Panc1 (cell line): ENCODE measurements at regions not wholly inside any gene's neighbourhood (a gene's known extent, or its start where the extent isn't known, plus 50 kb on each side); places are given as distances from the start of the nearest gene placed in this dataset.

Experiments used
- ATAC-seq: fragments of 200-7000 bp; cut with Tn5 transposase; 2 replicates; pipeline ENCODE4 v1.9.1; 2020; ENCODE audit warnings: mild to moderate bottlenecking, moderate library complexity
- BruUV-seq: library from RNA; stranded (reverse); fragments of 400-500 nt; replicated peaks from 2 replicates; lab custom pipeline; 2021; lab: Mats Ljungman, UMichigan
- CTCF ChIA-PET: fragments of 300-600 bp; sonication (Branson Sonifier 250); formaldehyde crosslinking; loops from one replicate; lab custom pipeline; 2022; ENCODE audit warnings: antibody characterized with exemption; lab: Charles Lee
- POLR2A ChIA-PET: fragments of 300-600 bp; sonication (Branson Sonifier 250); formaldehyde crosslinking; loops from one replicate; lab custom pipeline; 2022; ENCODE audit warnings: antibody characterized with exemption; lab: Charles Lee
- DNase-seq: peaks from one replicate; pipeline ENCODE4 v3.0.0-alpha.2; 2010; ENCODE audit warnings: low read depth, low spot score
- H3K27ac ChIP-seq: 2 replicates; pipeline ENCODE4 v1.5.1; 2011; ENCODE audit warnings: mild to moderate bottlenecking, low read length, inconsistent platforms
- H3K27me3 ChIP-seq: fragments of 200-500 bp; sonication (Bioruptor generic); 2 replicates; pipeline ENCODE4 v1.6.0; 2014; ENCODE audit warnings: low read length, inconsistent platforms; ENCODE audit not compliant: control insufficient read depth, insufficient read depth
- H3K36me3 ChIP-seq: fragments of 200-500 bp; sonication (Bioruptor generic); 2 replicates; pipeline ENCODE4 v1.5.1; 2014; ENCODE audit warnings: inconsistent platforms, mild to moderate bottlenecking, low read length, moderate library complexity; ENCODE audit not compliant: control insufficient read depth, insufficient read depth
- H3K4me1 ChIP-seq: 2 replicates; pipeline ENCODE4 v1.5.1; 2011; ENCODE audit warnings: inconsistent platforms, mild to moderate bottlenecking, low read length, moderate library complexity; ENCODE audit not compliant: control insufficient read depth, insufficient read depth
- H3K4me3 ChIP-seq, 2 experiments: 2 replicates each; pipeline ENCODE4 v1.5.1; 2011 to 2012; ENCODE audit warnings: low read depth in 2 of 2, low read length in 2 of 2, mild to moderate bottlenecking in 2 of 2, inconsistent platforms in 1 of 2, moderate library complexity in 1 of 2
- H3K9me3 ChIP-seq: fragments of 200-500 bp; sonication (Bioruptor generic); 2 replicates; pipeline ENCODE4 v1.5.1; 2014; ENCODE audit warnings: low read depth, mild to moderate bottlenecking, inconsistent platforms, low read length, moderate library complexity; ENCODE audit not compliant: control insufficient read depth, insufficient read depth
- CTCF ChIP-seq: fragments of 450-650 bp; IDR thresholded peaks from 2 replicates; pipeline ENCODE4 v1.5.1; 2017; ENCODE audit warnings: mild to moderate bottlenecking
- POLR2AphosphoS5 ChIP-seq: IDR thresholded peaks from 2 replicates; pipeline ENCODE4 v1.6.1; 2012; ENCODE audit warnings: mild to moderate bottlenecking, low read depth, low read length, moderate library complexity
- REST ChIP-seq, 2 experiments: IDR thresholded peaks; 2 replicates each; pipeline ENCODE4 v1.6.1; 2011 to 2012; ENCODE audit warnings: low read depth in 2 of 2, control low read depth in 1 of 2, low read length in 1 of 2, mild to moderate bottlenecking in 1 of 2, moderate library complexity in 1 of 2; ENCODE audit not compliant: insufficient read depth in 1 of 2
- SIN3A ChIP-seq: IDR thresholded peaks from 2 replicates; pipeline ENCODE4 v1.6.1; 2012; ENCODE audit warnings: low read depth, mild to moderate bottlenecking, low read length, moderate library complexity, borderline replicate concordance; ENCODE audit not compliant: insufficient read depth
- TCF7L2 ChIP-seq: IDR thresholded peaks from 2 replicates; pipeline ENCODE4 v1.6.1; 2011; ENCODE audit warnings: mild to moderate bottlenecking, low read depth, low read length, inconsistent platforms
- in situ Hi-C: cut with HindIII; loops from 2 replicates; pipeline ENCODE4 v1.10.0; 2016; ENCODE audit warnings: low sequenced_read_pairs, low pct_unique_long_range_greater_than_20kb
- intact Hi-C: fragments of 100-400 bp; cut with micrococcal nuclease; formaldehyde crosslinking; loops from one replicate; pipeline ENCODE4 v1.10.0; 2022; ENCODE audit not compliant: unreplicated experiment

DNA sequence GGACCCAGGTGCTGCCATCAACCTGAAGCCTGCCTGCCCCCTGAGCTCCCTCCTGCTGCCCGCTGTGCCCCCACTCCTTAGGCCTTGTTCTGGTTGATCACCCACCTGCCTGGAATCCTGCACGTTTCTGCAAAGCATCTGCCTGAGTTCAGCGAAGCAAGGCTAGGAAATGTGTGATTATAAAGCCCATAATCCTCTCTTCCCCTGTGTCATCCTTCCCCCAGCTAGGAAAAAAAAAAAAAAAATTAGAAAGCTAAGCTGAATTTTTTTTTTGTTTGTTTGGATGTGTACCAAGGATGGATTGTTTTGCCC is 93.2 kb downstream of the FOXA2 start:
- Histone ChIP-seq H3K4me3 (no peak overlapping the region), H3K4me1 (peaks cover 12% of the 10 kb centered on the region), H3K36me3 (no peaks in the 10 kb centered on the region), H3K27me3 (no peaks in the 10 kb centered on the region), H3K9me3 (no peaks in the 10 kb centered on the region), H3K27ac (no peak overlapping the region)
- intact Hi-C loops (loop anchor here (5.0 kb wide), 1 partner anchor 154 kb away; no protein-coding TSS in a partner anchor), in situ Hi-C loops (no loop called here)
- ATAC-seq, result no peak
- TF ChIP-seq POLR2AphosphoS5, result no peak
- no peak for TF ChIP-seq REST (IDR thresholded peaks at IDR 0.05; ENCODE audit: insufficient read depth in 1 of 2, low read depth in 2 of 2, low read length in 1 of 2)
- BruUV-seq, result no TSS peak
- CTCF ChIA-PET, result interaction anchor here (1.0 to 1.1 kb wide), 2 partner anchors 38 to 96 kb away, joined by 4 to 6 read pairs; no protein-coding TSS in a partner anchor
- POLR2A ChIA-PET, result no interaction called here
- DNase-seq, result no peak

DNA sequence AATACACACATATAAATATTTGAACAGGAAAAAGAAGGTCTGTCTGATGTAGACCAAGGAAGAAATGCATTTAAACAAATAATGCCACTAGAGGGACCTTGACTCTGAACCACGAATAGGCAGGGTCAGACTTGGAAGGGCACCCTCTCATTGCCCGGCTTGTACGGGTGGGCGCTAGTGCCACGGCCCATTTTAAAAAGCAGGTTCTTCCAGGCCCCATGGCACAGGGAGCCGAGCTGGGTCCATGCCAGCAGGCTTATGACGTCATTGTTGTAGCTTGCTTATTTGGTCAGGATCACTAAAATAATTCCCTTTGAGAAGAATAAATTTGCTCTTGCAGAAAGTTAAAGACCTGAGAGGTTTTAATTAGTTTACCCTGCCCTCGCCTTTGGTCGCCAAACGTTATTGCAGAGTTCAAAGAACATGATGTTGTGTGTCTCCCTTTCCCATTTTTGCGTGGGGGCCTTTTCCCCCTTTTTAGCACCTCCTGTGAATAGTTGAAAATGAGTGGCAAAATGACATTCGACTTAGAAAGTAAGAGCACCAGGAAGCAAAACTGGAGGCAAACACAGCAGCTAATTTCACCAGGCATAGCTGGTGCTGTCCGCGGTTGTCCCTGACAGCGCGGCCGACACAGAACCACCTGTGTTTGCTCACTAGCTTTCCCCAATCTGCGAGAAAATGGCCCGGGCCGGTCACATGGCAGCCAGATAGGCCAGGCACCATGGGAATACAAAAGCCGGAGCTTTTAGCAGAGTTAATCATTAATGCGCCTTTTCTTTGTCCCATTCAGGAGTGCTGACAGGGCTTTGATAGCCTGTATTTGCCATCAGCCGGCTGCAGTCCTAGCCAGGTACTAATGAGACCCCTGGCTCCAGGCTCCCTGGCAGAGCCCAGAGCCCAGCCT is 93.8 kb downstream of the FOXA2 start:
- no peaks in the 10 kb centered on the region for H3K36me3 ChIP-seq
- BruUV-seq, result no TSS peak
- DNase-seq, result no peak
- no peak for TF ChIP-seq TCF7L2
- peak; percentile 51 for TF ChIP-seq CTCF
- CTCF ChIA-PET, result interaction anchor here (1.0 to 1.6 kb wide), 3 partner anchors 17 to 96 kb away, joined by 4 to 6 read pairs (median 4); no protein-coding TSS in a partner anchor
- in situ Hi-C loops (no loop called here), intact Hi-C loops (loop anchor here (5.0 kb wide), 1 partner anchor 153 kb away; no protein-coding TSS in a partner anchor)
- ATAC-seq, result peak; percentile 89
- H3K27me3 ChIP-seq, result no peaks in the 10 kb centered on the region
- no peak overlapping the region for H3K4me3 ChIP-seq
- H3K9me3 ChIP-seq, result no peaks in the 10 kb centered on the region
- peaks cover 12% of the 10 kb centered on the region for H3K4me1 ChIP-seq
- POLR2A ChIA-PET, result no interaction called here
- H3K27ac ChIP-seq, result peak overlapping the region; percentile 70

DNA sequence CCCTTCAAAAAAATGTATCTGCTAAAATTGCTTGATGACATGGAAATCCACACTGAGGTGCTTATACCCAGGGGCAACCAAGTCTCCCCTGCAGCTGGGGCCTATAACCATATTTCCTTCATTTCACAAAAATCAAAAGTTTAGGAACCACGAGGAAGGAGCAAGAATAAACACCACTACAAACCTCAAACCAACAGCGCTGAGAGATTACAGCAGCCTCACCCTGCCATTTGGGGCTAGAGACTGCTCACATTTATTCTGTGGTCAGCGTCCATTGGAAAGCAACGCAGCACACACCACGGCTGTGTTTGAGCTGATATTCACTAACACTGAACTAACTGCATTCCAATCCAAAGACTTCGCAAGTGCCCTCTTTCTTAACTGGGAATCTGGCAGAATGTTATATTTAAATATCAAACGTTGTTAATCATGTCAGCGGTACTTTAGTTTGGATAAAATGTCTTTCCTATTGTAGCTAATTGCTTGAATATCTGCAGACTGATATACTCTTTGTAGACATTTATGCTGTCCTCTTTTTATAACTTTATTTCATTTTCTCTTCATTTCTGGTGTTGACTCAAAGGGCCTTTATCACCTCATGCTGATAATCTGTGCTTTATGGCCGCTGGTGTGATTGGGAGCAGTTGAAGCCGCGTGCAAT is 94.6 kb downstream of the FOXA2 start:
- ChIA-PET CTCF (interaction anchor here (1.6 kb wide), 1 partner anchor 17 kb away, joined by 4 read pairs; no protein-coding TSS in a partner anchor), POLR2A (no interaction called here)
- no peak overlapping the region for H3K4me3 ChIP-seq
- no TSS peak for BruUV-seq
- TF ChIP-seq POLR2AphosphoS5, result no peak
- no peak for TF ChIP-seq SIN3A
- no peak for TF ChIP-seq REST (IDR thresholded peaks at IDR 0.05; ENCODE audit: insufficient read depth in 1 of 2, low read depth in 2 of 2, low read length in 1 of 2)
- TF ChIP-seq TCF7L2, result no peak
- TF ChIP-seq CTCF, result no peak
- H3K27ac ChIP-seq, result peak overlapping the region; percentile 70
- in situ Hi-C loops, result no loop called here
- H3K4me1 ChIP-seq, result peaks cover 12% of the 10 kb centered on the region
- no peaks in the 10 kb centered on the region for H3K36me3 ChIP-seq
- ATAC-seq (no peak; the same call in 1 of the 2 replicates), DNase-seq (no peak)
- intact Hi-C loops, result loop anchor here (5.0 kb wide), 1 partner anchor 152 kb away; no protein-coding TSS in a partner anchor
- no peaks in the 10 kb centered on the region for H3K9me3 ChIP-seq
- no peaks in the 10 kb centered on the region for H3K27me3 ChIP-seq
